HepG2 (cell line): ENCODE measurements at regions not wholly inside any gene's neighbourhood (a gene's known extent, or its start where the extent isn't known, plus 50 kb on each side); places are given as distances from the start of the nearest gene placed in this dataset.

Experiments
- ATAC-seq: fragments of 200-7000 bp; cut with Tn5 transposase; 3 replicates; pipeline ENCODE4 v1.9.1; 2020; ENCODE audit warnings: mild to moderate bottlenecking, moderate library complexity
- BruUV-seq: library from RNA; stranded (reverse); fragments of 400-500 nt; replicated peaks from 2 replicates; lab custom pipeline; 2021; lab: Mats Ljungman, UMichigan
- CTCF ChIA-PET: fragments of 300-600 bp; formaldehyde crosslinking; extraction: SDS; loops from one replicate; lab custom pipeline; 2021; ENCODE audit warnings: low total read pairs, inconsistent platforms, low intra/inter-chr PET ratio; lab: Yijun Ruan, JAX
- POLR2A ChIA-PET: fragments of 350-600 bp; sonication (Branson Sonifier 250); formaldehyde crosslinking; loops from one replicate; lab custom pipeline; 2020; ENCODE audit warnings: antibody characterized with exemption, inconsistent platforms; lab: Yijun Ruan, JAX
- DNase-seq: peaks from one replicate; pipeline ENCODE4 v3.0.0-alpha.2; 2015; ENCODE audit warnings: low spot score
- FAIRE-seq: peaks from 3 replicates; lab custom pipeline; 2011; peaks lifted over from hg19 to GRCh38; lab: Jason Lieb, UNC
- H2AFZ ChIP-seq: one replicate; pipeline ENCODE4 v1.6.1; 2011; ENCODE audit warnings: low read length, inconsistent platforms
- H3K27ac ChIP-seq: fragments of 300-600 bp; 3 replicates; pipeline ENCODE4 v1.8.0; 2011; ENCODE audit warnings: mixed run types, mild to moderate bottlenecking, mixed read lengths, low read length, inconsistent platforms; ENCODE audit not compliant: insufficient read depth; ENCODE audit errors: extremely low read length
- H3K27me3 ChIP-seq, 2 experiments: fragments of 200-600 bp in 1 of 2; 2 replicates in 1 of 2; 3 replicates in 1 of 2; pipeline versions ENCODE4 v1.6.0 to v1.8.0; 2011; ENCODE audit warnings: low read length in 2 of 2, mild to moderate bottlenecking in 2 of 2, moderate library complexity in 2 of 2, inconsistent platforms in 1 of 2; ENCODE audit not compliant: insufficient read depth in 2 of 2, control insufficient read depth in 1 of 2
- H3K36me3 ChIP-seq, 2 experiments: fragments of 200-600 bp in 1 of 2; replicated peaks in 1 of 2; 2 replicates in 1 of 2; 3 replicates in 1 of 2; pipeline versions ENCODE4 v1.5.1 to v1.8.0; 2011; ENCODE audit warnings: low read length in 2 of 2, inconsistent platforms in 1 of 2; ENCODE audit not compliant: insufficient read depth in 2 of 2, control insufficient read depth in 1 of 2
- H3K4me1 ChIP-seq: 2 replicates; pipeline ENCODE4 v1.5.1; 2012; ENCODE audit warnings: low read length, inconsistent platforms; ENCODE audit not compliant: insufficient read depth
- H3K4me2 ChIP-seq: 2 replicates; pipeline ENCODE4 v1.6.0; 2011; ENCODE audit warnings: low read depth, low read length, inconsistent platforms
- H3K4me3 ChIP-seq, 3 experiments: fragments of 200-600 bp in 1 of 3; sonication (generic), shearing (Covaris generic) in 1 of 3; replicated peaks in 1 of 3; 2 replicates each; pipeline ENCODE4 v1.5.1; 2011 to 2016; ENCODE audit warnings: low read length in 3 of 3, inconsistent platforms in 2 of 3, low read depth in 2 of 3, mild to moderate bottlenecking in 2 of 3, control low read depth in 1 of 3, mixed read lengths in 1 of 3; ENCODE audit not compliant: insufficient read depth in 1 of 3
- H3K79me2 ChIP-seq: one replicate; pipeline ENCODE4 v1.6.1; 2011; ENCODE audit warnings: low read length, inconsistent platforms; ENCODE audit not compliant: insufficient read depth
- H3K9ac ChIP-seq: 2 replicates; pipeline ENCODE4 v1.6.0; 2011; ENCODE audit warnings: mild to moderate bottlenecking, low read depth, low read length, inconsistent platforms; ENCODE audit not compliant: insufficient read depth
- H3K9me3 ChIP-seq: 2 replicates; pipeline ENCODE4 v1.5.1; 2012; ENCODE audit warnings: mild to moderate bottlenecking, low read length
- H4K20me1 ChIP-seq: 2 replicates; pipeline ENCODE4 v1.6.0; 2011; ENCODE audit warnings: inconsistent platforms, mild to moderate bottlenecking, low read length, moderate library complexity; ENCODE audit not compliant: insufficient read depth
- CTCF ChIP-seq: sonication (generic); formaldehyde crosslinking; IDR thresholded peaks from 2 replicates; pipeline ENCODE4 v1.5.0; 2020; ENCODE audit warnings: mild to moderate bottlenecking, missing genetic modification reagents, moderate library complexity
- PLSCR1 ChIP-seq: sonication (generic); formaldehyde crosslinking; IDR thresholded peaks from 2 replicates; pipeline ENCODE4 v1.5.0; 2020; ENCODE audit warnings: missing genetic modification reagents, mild to moderate bottlenecking, borderline replicate concordance
- STAG1 ChIP-seq: sonication (generic); formaldehyde crosslinking; IDR thresholded peaks from 2 replicates; pipeline ENCODE4 v1.4.0; 2020; ENCODE audit warnings: missing genetic modification reagents
- ZNF512B ChIP-seq: sonication (generic); formaldehyde crosslinking; IDR thresholded peaks from 2 replicates; pipeline ENCODE4 v1.5.1; 2020; ENCODE audit warnings: missing genetic modification reagents, mild to moderate bottlenecking, borderline replicate concordance
- WGBS: methylation state at CpG from one replicate; pipeline ENCODE4 v1.1.6; 2017; ENCODE audit warnings: low lambda C conversion rate; 5-methylcytosine and 5-hydroxymethylcytosine counted together
- in situ Hi-C: cut with HindIII; loops from 2 replicates; pipeline ENCODE4 v1.10.0; 2017; ENCODE audit warnings: low pct_unique_long_range_greater_than_20kb; ENCODE audit not compliant: extremely low pct_ligation_motif_present
- intact Hi-C: fragments of 100-400 bp; cut with micrococcal nuclease; formaldehyde crosslinking; loops from one replicate; pipeline ENCODE4 v1.10.0; 2022; ENCODE audit not compliant: unreplicated experiment

- intact Hi-C loops (no loop called here), in situ Hi-C loops (no loop called here)
- Histone ChIP-seq H3K9me3 (no peaks in the 10 kb centered on the region), H3K27me3 (peaks cover 2 to 24% of the 10 kb centered on the region in 2 experiments; a peak in 2 of 5 replicates), H3K4me3 (no peak overlapping the region), H3K27ac (no peak overlapping the region), H4K20me1 (no peaks in the 10 kb centered on the region), H2AFZ (no peak overlapping the region), H3K4me2 (no peak overlapping the region), H3K9ac (no peak overlapping the region), H3K4me1 (no peaks in the 10 kb centered on the region), H3K36me3 (no peaks in the 10 kb centered on the region), H3K79me2 (no peaks in the 10 kb centered on the region)
- POLR2A ChIA-PET: no interaction called here
- ATAC-seq (no peak), DNase-seq (no peak), FAIRE-seq (no peak)
- BruUV-seq: no TSS peak
- WGBS: 0% methylated on average over 4 of the region's 4 CpGs
- TF ChIP-seq PLSCR1 (CRISPR knock-in tag): no peak
- CTCF ChIA-PET: no interaction called here
Measured at GRCh38 chr2:3008561-3008960, 369.1 kb downstream of the EIPR1 start.

DNA sequence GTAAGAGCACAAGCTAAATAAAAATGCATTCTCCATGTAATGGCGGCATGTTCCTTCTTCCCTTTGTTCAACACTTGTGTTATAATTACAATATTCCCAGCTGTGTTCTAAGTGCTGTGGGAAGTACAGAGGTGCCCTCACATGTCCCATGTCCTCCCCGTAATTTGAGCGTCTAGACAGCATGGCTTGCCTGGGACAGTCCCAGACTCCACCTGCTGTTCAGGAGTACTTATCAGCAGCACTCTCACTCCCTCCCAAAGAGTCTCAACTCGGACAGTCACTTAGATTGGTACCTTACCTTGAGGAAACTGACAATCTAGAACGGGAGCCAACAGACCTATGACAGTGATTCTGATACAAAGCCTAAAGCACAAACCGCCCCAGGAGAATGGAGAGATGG lies 370.5 kb downstream of the EIPR1 start:
- no peak overlapping the region for H3K27ac ChIP-seq
- no peaks in the 10 kb centered on the region for H3K79me2 ChIP-seq
- ChIA-PET CTCF (interaction anchor here (0.6 kb wide), 1 partner anchor 886 kb away, joined by 3 read pairs; no protein-coding TSS in a partner anchor), POLR2A (no interaction called here)
- no peaks in the 10 kb centered on the region for H3K36me3 ChIP-seq
- H3K9ac ChIP-seq: no peak overlapping the region
- peak; percentile 18; the same call in 1 of the 2 replicates for TF ChIP-seq CTCF (CRISPR knock-in tag)
- TF ChIP-seq STAG1 (CRISPR knock-in tag): peak; percentile 35
- no peak for TF ChIP-seq ZNF512B (CRISPR knock-in tag)
- no peaks in the 10 kb centered on the region for H4K20me1 ChIP-seq
- H3K4me1 ChIP-seq: no peaks in the 10 kb centered on the region
- in situ Hi-C loops: no loop called here
- no peak overlapping the region for H3K4me3 ChIP-seq
- intact Hi-C loops: no loop called here
- no peak for DNase-seq
- no TSS peak for BruUV-seq
- 15% methylated on average over 6 of the region's 6 CpGs for WGBS
- peak; percentile 54; the same call in 2 of the 3 replicates for ATAC-seq
- no peak for FAIRE-seq
- H3K27me3 ChIP-seq: peaks cover 2 to 26% of the 10 kb centered on the region in 2 experiments; a peak in 2 of 5 replicates
- no peaks in the 10 kb centered on the region for H3K9me3 ChIP-seq
- no peak overlapping the region for H2AFZ ChIP-seq
- H3K4me2 ChIP-seq: no peak overlapping the region
